GM10266 (cell line): ENCODE measurements at regions not wholly inside any gene's neighbourhood (a gene's known extent, or its start where the extent isn't known, plus 50 kb on each side); places are given as distances from the start of the nearest gene placed in this dataset.

Experiments used
- DNase-seq: peaks from one replicate; pipeline ENCODE4 v3.0.0; 2012; ENCODE audit errors: extremely low spot score
- TF ChIP-seq, protein P1 (sequence below): IDR thresholded peaks from 2 replicates; pipeline ENCODE4 v1.5.1; 2012; ENCODE audit warnings: mild to moderate bottlenecking, low read depth; ENCODE audit not compliant: control insufficient read depth, insufficient read depth; ENCODE audit errors: missing control alignments

DNA sequence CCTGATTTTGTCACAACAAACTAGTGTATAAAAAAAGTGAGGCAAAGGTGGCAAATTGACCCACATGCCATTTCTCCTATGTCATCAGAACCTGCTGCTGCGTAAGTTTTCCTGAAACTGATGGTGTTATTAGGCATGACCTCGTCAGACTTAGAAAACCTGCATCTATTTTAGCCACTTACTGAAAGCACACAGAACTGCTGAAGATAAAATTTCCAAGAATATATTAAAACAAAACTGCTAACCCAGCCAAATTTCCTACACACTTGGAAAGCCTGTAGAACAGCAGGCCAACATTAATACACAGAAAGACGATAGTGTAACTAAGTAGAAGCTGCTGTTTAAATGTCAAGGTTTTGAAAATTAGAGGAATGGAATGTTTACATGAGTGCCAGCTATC is 674.5 kb upstream of the CXADR start:
- no peak for DNase-seq
- TF ChIP-seq, protein P1, sequence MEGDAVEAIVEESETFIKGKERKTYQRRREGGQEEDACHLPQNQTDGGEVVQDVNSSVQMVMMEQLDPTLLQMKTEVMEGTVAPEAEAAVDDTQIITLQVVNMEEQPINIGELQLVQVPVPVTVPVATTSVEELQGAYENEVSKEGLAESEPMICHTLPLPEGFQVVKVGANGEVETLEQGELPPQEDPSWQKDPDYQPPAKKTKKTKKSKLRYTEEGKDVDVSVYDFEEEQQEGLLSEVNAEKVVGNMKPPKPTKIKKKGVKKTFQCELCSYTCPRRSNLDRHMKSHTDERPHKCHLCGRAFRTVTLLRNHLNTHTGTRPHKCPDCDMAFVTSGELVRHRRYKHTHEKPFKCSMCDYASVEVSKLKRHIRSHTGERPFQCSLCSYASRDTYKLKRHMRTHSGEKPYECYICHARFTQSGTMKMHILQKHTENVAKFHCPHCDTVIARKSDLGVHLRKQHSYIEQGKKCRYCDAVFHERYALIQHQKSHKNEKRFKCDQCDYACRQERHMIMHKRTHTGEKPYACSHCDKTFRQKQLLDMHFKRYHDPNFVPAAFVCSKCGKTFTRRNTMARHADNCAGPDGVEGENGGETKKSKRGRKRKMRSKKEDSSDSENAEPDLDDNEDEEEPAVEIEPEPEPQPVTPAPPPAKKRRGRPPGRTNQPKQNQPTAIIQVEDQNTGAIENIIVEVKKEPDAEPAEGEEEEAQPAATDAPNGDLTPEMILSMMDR: no peak

DNA sequence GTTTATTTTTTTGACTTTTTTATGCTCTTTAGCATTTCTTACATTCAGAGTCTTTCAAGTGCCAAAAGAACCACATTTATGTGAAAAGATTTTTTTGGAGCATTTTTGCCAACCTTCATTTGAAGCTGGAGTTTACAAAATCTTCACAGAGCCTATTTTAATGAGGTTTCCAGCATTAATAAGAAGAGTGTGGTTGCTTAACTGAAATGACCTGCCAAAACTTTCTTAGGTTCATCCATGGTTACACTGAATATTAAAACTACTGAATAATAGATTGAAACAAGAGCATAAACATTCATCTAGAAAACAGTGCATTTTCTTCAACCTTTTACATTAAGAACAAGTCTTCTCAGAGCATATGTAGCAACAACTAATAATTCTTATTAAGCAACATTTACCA is 672.3 kb upstream of the CXADR start:
- no peak for DNase-seq
- TF ChIP-seq, protein P1: no peak

DNA sequence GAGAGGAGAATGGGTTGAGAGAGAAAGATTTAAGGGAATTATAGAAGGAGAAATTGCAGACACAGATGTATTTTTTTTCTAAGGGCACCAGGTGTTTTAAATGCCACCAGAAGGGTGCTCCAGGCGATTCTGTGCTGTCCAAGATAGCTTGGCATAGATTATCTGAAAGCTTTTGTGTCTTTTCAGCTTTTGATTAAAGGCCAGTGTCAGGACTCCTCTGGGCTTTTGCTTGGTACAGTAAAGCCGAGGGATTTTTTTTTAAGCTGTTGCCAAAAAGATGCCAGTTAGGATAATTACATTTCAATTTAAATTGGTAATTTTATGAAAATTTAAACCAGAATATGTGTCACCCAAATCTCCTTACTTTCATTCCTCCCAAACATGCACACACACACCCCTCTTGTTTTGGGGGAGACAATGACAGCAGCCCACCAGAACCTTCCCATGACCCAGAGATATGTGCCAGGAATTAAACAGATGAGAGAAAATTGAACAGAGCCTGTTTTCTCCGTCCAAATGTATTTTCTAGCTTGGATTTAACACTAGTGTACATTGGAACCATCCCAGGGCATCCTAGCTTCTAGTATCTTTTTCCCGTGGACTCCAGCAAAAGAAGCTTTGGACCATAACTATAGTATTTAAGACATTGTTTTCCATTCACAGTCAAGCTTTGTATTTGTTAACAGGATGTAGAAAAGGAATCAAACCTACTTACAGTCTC is 670.7 kb upstream of the CXADR start:
- TF ChIP-seq, protein P1: no peak
- no peak for DNase-seq

DNA sequence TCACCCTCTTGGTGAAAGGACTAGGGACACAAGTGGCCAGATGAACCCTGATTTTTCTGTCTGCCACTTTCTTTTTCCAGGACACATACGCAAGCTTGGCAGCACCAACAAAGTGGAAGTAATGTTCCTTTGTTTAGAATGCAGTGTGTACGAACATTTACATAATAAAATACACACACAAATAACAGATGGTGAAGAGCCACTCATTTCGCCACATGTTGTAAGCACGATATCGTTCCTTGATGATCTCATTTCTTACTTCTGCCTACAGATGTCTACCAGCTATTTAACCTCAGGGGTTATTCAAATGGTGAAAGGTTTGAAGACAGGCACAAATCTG is 670.2 kb upstream of the CXADR start:
- TF ChIP-seq, protein P1: no peak
- DNase-seq: no peak

DNA sequence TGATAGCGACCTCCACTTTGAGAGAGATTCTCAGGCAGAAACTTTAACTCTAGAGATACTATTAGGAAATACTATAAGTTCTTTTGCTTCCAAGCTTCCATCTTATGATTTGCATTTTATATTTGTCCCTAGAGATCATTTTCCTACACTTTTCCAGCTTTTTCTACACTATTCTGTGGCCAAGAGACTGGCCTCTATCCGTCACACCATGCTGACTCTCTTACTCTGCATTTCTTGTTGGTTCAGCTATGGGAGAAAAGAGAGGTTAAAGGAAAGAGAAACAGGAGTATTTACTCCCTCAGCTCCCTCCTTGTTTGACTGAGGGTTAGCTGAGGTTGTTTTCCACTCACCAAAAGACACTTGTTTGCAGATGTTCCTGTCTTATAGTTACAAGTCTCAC is 665.6 kb upstream of the CXADR start:
- DNase-seq: no peak
- TF ChIP-seq, protein P1: no peak

DNA sequence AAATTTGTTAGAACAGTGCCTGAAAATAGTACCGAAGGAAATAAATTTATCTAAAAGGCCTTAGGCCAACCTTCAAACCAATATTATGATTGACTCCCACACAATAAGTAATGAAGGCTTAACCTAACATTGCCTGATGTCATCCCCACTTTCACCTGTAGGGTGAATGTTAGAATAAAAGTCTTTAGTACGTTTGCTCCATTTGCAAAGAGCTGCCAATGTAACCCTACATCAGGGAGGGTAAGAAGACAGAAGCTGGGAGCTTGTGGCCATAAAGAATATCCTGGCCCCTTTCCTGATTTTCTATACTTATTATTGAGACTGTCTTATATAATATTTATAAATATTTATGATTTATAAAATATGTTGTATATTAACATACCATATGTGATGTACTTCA is 661.8 kb upstream of the CXADR start:
- TF ChIP-seq, protein P1: no peak
- DNase-seq: no peak

DNA sequence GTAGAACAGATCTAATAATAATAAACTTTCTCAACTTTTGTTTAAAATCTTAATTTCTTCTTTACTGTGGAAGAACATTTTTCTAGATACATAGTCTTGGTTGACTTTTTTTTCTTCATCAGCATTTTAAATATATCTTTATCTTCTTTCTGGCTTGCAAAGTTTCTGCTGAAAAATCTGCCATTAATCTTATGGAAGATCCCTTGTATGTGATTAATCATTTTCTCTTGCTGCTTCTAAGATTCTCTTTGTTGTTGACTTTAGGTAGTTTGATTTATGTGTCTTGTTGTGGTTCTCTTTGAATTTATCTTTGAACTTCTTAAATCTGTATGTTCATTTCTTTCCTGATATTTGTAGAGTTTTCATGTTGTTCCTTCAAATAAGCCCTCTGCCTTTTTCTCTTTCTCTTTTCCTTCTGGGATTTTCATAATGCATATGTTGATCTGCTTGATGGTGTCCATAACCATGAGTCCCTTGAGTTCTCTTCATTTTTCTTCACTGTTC is 657.6 kb upstream of the CXADR start:
- DNase-seq: no peak
- TF ChIP-seq, protein P1: no peak
